ENCODE measurements at regions not wholly inside any gene's neighbourhood (a gene's known extent, or its start where the extent isn't known, plus 50 kb on each side); places are given as distances from the start of the nearest gene placed in this dataset.
"Not testable (repeated sequence)": the region's sequence is repeated elsewhere in the genome, so short reads cannot be mapped to it uniquely, and the experiment has no call there.

- no peak for TF ChIP-seq ZNF274 (IDR thresholded peaks at IDR 0.05; ENCODE audit: low read depth, low read length)
- no peak overlapping the region for H3K4me3 ChIP-seq (ENCODE audit: low read length)
These were observed 261.6 kb downstream of the DACT1 start for GRCh38 chr14:58899317-58899713.

DNA sequence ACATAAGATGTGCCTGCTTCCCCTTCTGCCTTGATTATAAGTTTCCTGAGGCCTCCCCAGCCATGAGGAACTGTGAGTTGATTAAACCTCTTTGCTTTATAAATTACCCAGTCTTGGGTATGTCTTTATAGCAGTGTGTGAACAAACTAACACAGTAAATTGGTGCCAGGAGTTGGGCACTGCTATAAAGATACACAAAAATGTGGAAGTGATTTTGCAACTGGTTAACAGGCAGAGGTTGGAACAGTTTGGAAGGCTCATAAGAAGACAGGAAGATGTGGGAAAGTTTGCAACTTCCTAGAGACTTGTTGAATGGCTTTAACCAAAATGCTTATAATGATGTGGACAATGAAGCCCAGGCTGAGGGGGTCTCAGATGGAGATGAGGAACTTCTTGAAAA, 264.1 kb downstream of the DACT1 start:
- TF ChIP-seq ZNF274 (IDR thresholded peaks at IDR 0.05; ENCODE audit: low read depth, low read length), result no peak

GRCh38 chr14:58904776-58905175, 267.0 kb downstream of the DACT1 start:
- no peak for TF ChIP-seq ZNF274 (IDR thresholded peaks at IDR 0.05; ENCODE audit: low read depth, low read length)
- no peak overlapping the region for H3K4me3 ChIP-seq (ENCODE audit: low read length)

More for the DNA sequence above, 264.1 kb downstream of the DACT1 start:
- no peak overlapping the region for H3K4me3 ChIP-seq (ENCODE audit: low read length)

- no peak for TF ChIP-seq ZNF274 (IDR thresholded peaks at IDR 0.05; ENCODE audit: low read depth, low read length)
- no peak overlapping the region for H3K4me3 ChIP-seq (ENCODE audit: low read length)
These were observed 270.0 kb downstream of the DACT1 start for GRCh38 chr14:58907803-58908202.

GRCh38 chr14:58912287-58912686, 274.5 kb downstream of the DACT1 start:
- no peak overlapping the region for H3K4me3 ChIP-seq (ENCODE audit: low read length)
- TF ChIP-seq ZNF274 (IDR thresholded peaks at IDR 0.05; ENCODE audit: low read depth, low read length), result no peak

DNA sequence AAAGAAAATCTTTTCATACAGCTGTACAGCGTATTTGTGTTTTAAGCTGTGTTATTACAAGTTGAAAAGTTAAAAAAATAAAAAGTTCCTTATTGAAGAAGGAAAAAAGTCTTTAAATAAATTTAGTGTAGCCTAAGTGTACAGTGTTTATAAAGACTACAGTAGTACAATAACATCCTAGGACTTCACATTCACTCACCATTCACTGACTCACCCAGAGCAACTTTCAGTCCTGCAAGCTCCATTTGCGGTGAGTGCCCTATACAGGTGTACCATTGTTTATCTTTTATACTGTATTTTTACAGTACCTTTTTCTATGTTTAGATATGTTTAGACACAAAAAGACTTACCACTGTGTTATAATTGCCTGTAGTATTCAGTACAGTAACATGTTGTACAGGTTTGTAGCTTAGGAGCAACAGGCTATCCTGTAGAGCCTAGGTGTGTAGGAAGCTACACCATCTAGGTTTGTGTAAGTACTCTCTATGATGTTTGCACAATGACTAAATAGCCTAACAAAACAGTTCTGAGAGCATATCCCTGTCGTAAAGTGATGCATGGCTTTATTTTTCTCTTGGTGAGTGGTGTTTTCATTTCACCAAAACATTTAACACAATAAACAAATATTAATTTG, 275.2 kb downstream of the DACT1 start:
- H3K4me3 ChIP-seq (ENCODE audit: low read length), result no peak overlapping the region
- TF ChIP-seq ZNF274 (IDR thresholded peaks at IDR 0.05; ENCODE audit: low read depth, low read length), result no peak

GRCh38 chr14:58914279-58914855, 274.1 kb upstream of the DAAM1 start:
- TF ChIP-seq ZNF274 (IDR thresholded peaks at IDR 0.05; ENCODE audit: low read depth, low read length), result no peak

DNA sequence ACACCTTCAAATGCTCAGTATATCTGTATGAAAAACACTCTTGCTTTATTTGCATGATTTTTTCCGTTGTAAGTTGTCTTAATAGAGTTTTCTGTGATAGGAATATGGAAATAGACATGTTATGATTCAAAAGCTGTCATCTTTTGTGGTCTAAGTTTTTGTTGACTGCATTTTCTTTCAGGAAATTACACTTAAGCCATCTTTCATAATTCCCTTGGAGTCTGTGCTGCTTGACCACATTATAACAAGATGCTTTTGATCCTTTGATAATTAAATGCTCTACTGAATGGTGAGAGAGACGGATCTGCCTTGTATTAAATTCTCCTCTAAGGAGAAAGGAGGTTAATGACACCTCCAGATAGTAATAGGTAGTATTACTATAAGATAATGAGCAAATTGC, 272.8 kb upstream of the DAAM1 start:
- H3K4me3 ChIP-seq (ENCODE audit: low read length), result no peak overlapping the region
- no peak for TF ChIP-seq ZNF274 (IDR thresholded peaks at IDR 0.05; ENCODE audit: low read depth, low read length)

More at GRCh38 chr14:58914279-58914855, 274.1 kb upstream of the DAAM1 start:
- no peak overlapping the region for H3K4me3 ChIP-seq (ENCODE audit: low read length)

GRCh38 chr14:58918066-58918738, 270.3 kb upstream of the DAAM1 start:
- no peak for TF ChIP-seq ZNF274 (IDR thresholded peaks at IDR 0.05; ENCODE audit: low read depth, low read length)
- no peak overlapping the region for H3K4me3 ChIP-seq (ENCODE audit: low read length)

GRCh38 chr14:58919217-58919616, 269.2 kb upstream of the DAAM1 start:
- no peak overlapping the region for H3K4me3 ChIP-seq (ENCODE audit: low read length)

GRCh38 chr14:58920230-58920629, 268.2 kb upstream of the DAAM1 start:
- no peak overlapping the region for H3K4me3 ChIP-seq (ENCODE audit: low read length)
- TF ChIP-seq ZNF274 (IDR thresholded peaks at IDR 0.05; ENCODE audit: low read depth, low read length), result no peak

More at GRCh38 chr14:58919217-58919616, 269.2 kb upstream of the DAAM1 start:
- TF ChIP-seq ZNF274 (IDR thresholded peaks at IDR 0.05; ENCODE audit: low read depth, low read length), result no peak

GRCh38 chr14:58922201-58922940, 266.1 kb upstream of the DAAM1 start:
- H3K4me3 ChIP-seq (ENCODE audit: low read length), result not testable (repeated sequence)

GRCh38 chr14:58923751-58924405, 264.6 kb upstream of the DAAM1 start:
- no peak for TF ChIP-seq ZNF274 (IDR thresholded peaks at IDR 0.05; ENCODE audit: low read depth, low read length)

GRCh38 chr14:58941629-58942028, 246.8 kb upstream of the DAAM1 start:
- no peak overlapping the region for H3K4me3 ChIP-seq (ENCODE audit: low read length)
- no peak for TF ChIP-seq ZNF274 (IDR thresholded peaks at IDR 0.05; ENCODE audit: low read depth, low read length)

More at GRCh38 chr14:58923751-58924405, 264.6 kb upstream of the DAAM1 start:
- no peak overlapping the region for H3K4me3 ChIP-seq (ENCODE audit: low read length)
